Aorta (tissue), 5 donors: ENCODE measurements at regions not wholly inside any gene's neighbourhood (a gene's known extent, or its start where the extent isn't known, plus 50 kb on each side); places are given as distances from the start of the nearest gene placed in this dataset.
A peak's percentile ranks its signal among the peaks of the same experiment; 100 is the strongest.

Experiments
- ATAC-seq: fragments of 200-7000 bp; cut with Tn5 transposase; one replicate; pipeline ENCODE4 v1.9.1; 2022; ENCODE audit warnings: moderate library complexity; ENCODE audit not compliant: low FRiP score
- DNase-seq, 2 donors: peaks; one replicate each; pipeline ENCODE4 v3.0.0-alpha.2; 2020
- H3K27ac ChIP-seq, 2 donors: one replicate each; pipeline ENCODE4 v1.5.1; 2013; ENCODE audit warnings: low read length in 2 of 2, mild to moderate bottlenecking in 2 of 2, moderate library complexity in 2 of 2, control low read depth in 1 of 2, inconsistent platforms in 1 of 2, low read depth in 1 of 2
- H3K27me3 ChIP-seq, 2 donors: one replicate each; pipeline ENCODE4 v1.6.1; 2013; ENCODE audit warnings: control low read depth in 1 of 2, low read length in 1 of 2, mild to moderate bottlenecking in 1 of 2, moderate library complexity in 1 of 2; ENCODE audit not compliant: insufficient read depth in 2 of 2, control insufficient read depth in 1 of 2
- H3K36me3 ChIP-seq, 2 donors: one replicate each; pipeline ENCODE4 v1.6.1; 2013; ENCODE audit warnings: control low read depth in 1 of 2, low read length in 1 of 2, mild to moderate bottlenecking in 1 of 2; ENCODE audit not compliant: insufficient read depth in 2 of 2, control insufficient read depth in 1 of 2
- H3K4me1 ChIP-seq, 2 donors: one replicate each; pipeline ENCODE4 v1.6.1; 2013; ENCODE audit warnings: low read length in 2 of 2, control low read depth in 1 of 2, mild to moderate bottlenecking in 1 of 2, moderate library complexity in 1 of 2; ENCODE audit not compliant: insufficient read depth in 2 of 2, control insufficient read depth in 1 of 2
- H3K4me3 ChIP-seq, 2 donors: one replicate each; pipeline ENCODE4 v1.5.1; 2013; ENCODE audit warnings: low read length in 2 of 2, control low read depth in 1 of 2, mild to moderate bottlenecking in 1 of 2
- H3K9me3 ChIP-seq: one replicate; pipeline ENCODE4 v1.6.1; 2013; ENCODE audit warnings: mild to moderate bottlenecking, low read length; ENCODE audit not compliant: control insufficient read depth
- WGBS, 2 donors: extraction: QIAGEN DNeasy Blood & Tissue Kit; methylation state at CpG; one replicate each; pipeline ENCODE4 v1.1.7; 2013; 5-methylcytosine and 5-hydroxymethylcytosine counted together
- intact Hi-C, 2 donors: fragments of 100-400 bp; cut with DNase I; formaldehyde crosslinking; loops; one replicate each; pipeline versions ENCODE4 v1.14.2 to v1.15.0; 2022
- donor health status: healthy with polysubstance abuse.
- donor health status: Bipolar disorder and iron deficiency.
- donor health status: DM: no; HTN: no; CAD: no.
- donor health status: DM: no; HTN: no; CAD: no.
- donor health status: DM: yes; HTN: yes; CAD: no.

DNA sequence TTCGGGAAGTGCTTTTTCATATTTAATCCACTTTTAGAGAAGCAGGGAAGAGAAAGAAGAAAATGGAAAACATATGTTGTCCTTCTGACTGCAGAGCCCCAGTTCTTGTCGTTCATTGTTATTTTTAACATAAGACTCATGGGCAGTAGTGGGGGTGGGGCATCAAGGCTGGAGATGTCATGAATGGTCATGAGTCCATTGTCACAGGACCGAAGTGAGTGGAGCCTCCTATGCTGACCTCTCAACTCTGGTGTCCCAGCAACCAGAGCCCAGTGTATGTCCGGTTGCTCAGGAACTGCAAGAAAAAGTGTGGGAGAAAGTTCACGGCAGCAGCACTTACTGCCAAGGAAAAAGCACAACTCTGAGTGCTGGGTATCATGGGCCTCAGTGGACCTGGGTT is 108.6 kb downstream of the BANF2 start:
- DNase-seq (peak in 1 of 2 donors; percentile 67), ATAC-seq (peak; percentile 62)
- Histone ChIP-seq H3K27ac (no peak overlapping the region), H3K27me3 (no peaks in the 10 kb centered on the region), H3K9me3 (no peaks in the 10 kb centered on the region), H3K36me3 (no peaks in the 10 kb centered on the region), H3K4me3 (no peak overlapping the region), H3K4me1 (peaks cover 0 to 3% of the 10 kb centered on the region in 2 donors)
- WGBS, 2 donors, result 56 to 68% methylated on average over 5 of the region's 5 CpGs
- intact Hi-C loops, result no loop called here

DNA sequence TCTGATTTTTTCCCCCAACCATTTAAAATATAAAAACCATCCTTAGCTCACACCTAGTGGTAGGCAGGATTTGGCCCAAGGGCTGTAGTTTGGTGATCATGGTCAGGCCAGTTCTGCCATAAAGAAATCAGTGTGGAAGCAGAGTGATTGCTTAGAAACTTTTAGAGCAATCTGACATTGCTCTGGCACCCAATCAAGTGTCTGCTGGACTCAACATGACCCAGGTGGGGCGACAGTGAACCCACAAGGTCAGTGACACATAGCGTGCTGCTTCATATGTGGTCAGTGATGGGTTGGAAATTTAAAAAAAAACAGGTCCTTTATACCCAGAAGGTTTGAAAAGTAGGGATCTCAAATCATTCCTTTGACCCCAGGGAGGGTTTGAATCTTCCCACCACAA is 107.9 kb downstream of the BANF2 start:
- no peak for ATAC-seq
- Histone ChIP-seq H3K27ac (no peak overlapping the region), H3K9me3 (no peaks in the 10 kb centered on the region), H3K27me3 (no peaks in the 10 kb centered on the region), H3K36me3 (no peaks in the 10 kb centered on the region), H3K4me1 (peaks cover 0 to 3% of the 10 kb centered on the region in 2 donors), H3K4me3 (no peak overlapping the region)
- no peak for DNase-seq
- intact Hi-C loops, result no loop called here
- 89 to 91% methylated on average over 2 of the region's 2 CpGs for WGBS, 2 donors

- no peaks in the 10 kb centered on the region for H3K27me3 ChIP-seq
- intact Hi-C loops, result no loop called here
- peak; percentile 75 to 88 for DNase-seq
- 20 to 24% methylated on average over 24 to 26 of the region's 26 CpGs for WGBS, 2 donors
- H3K36me3 ChIP-seq, result no peaks in the 10 kb centered on the region
- H3K4me3 ChIP-seq, result no peak overlapping the region
- no peak overlapping the region for H3K27ac ChIP-seq
- peak; percentile 82 for ATAC-seq
- no peaks in the 10 kb centered on the region for H3K9me3 ChIP-seq
- peaks cover 0 to 3% of the 10 kb centered on the region in 2 donors for H3K4me1 ChIP-seq
These were observed 107.1 kb downstream of the BANF2 start for GRCh38 chr20:17806739-17807441.

DNA sequence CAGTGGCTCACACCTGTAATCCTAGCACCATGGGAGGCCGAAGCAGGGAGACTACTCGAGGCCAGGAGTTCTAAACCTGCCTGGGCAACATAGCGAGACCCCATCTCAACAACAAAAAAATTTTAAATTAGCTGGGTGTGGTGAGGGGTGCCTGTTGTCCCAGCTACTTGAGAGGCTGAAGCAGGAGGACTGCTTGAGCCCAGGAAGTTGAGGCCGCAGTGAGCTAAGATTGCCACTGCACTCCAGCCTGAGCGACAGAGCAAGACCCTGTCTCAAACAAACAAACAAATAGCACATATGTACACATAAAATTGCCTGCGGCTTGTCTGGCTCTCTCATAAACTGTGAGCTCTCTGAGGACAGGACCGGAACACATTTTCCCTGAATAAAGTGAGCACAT is 106.3 kb downstream of the BANF2 start:
- Histone ChIP-seq H3K9me3 (no peaks in the 10 kb centered on the region), H3K27me3 (no peaks in the 10 kb centered on the region), H3K36me3 (no peaks in the 10 kb centered on the region), H3K4me3 (no peak overlapping the region), H3K27ac (no peak overlapping the region), H3K4me1 (peaks cover 0 to 3% of the 10 kb centered on the region in 2 donors)
- ATAC-seq (no peak), DNase-seq (no peak)
- 93 to 96% methylated on average over 7 of the region's 7 CpGs for WGBS, 2 donors
- intact Hi-C loops, result no loop called here

- ATAC-seq (no peak), DNase-seq (no peak)
- Histone ChIP-seq H3K4me1 (peaks cover 0 to 3% of the 10 kb centered on the region in 2 donors), H3K27me3 (no peaks in the 10 kb centered on the region), H3K4me3 (no peak overlapping the region), H3K36me3 (no peaks in the 10 kb centered on the region), H3K27ac (no peak overlapping the region), H3K9me3 (no peaks in the 10 kb centered on the region)
- intact Hi-C loops, result no loop called here
- 87 to 93% methylated on average over 2 of the region's 2 CpGs for WGBS, 2 donors
These were observed 104.0 kb downstream of the BANF2 start for GRCh38 chr20:17803765-17804164.

DNA sequence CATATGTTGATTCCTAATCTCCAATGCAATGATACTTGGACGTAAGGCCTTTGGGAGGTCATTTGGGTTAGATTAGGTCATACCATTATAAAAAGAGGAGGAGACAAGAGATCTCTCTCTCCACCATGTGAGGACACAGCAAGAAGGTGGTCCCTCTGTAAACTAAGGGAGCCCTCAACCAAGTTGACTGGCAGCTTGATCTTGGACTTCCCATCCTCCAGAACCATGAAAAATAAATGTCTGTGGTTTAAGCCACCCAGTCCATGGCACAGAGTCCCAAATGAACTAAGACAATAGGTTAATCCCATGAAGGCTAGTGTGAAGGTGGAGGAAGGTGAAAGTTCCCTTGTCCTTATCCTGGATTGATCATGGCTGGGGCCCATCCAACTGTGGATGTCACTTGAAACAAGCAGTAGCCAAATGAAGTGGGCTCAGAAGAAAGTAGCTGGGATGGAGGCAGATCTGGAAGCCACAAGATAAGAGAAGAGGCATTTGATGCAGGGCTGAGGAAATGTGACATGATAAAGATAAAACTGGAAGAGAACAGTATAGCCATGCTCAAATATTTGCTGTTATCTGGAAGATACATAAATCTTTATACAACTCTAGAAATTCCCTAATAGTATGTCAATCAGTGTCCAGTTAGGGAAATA is 99.9 kb downstream of the BANF2 start:
- DNase-seq (no peak), ATAC-seq (no peak)
- Histone ChIP-seq H3K4me1 (no peaks in the 10 kb centered on the region), H3K9me3 (no peaks in the 10 kb centered on the region), H3K36me3 (no peaks in the 10 kb centered on the region), H3K27ac (no peak overlapping the region), H3K27me3 (no peaks in the 10 kb centered on the region), H3K4me3 (no peak overlapping the region)
- 56 to 98% methylated on average over 1 of the region's 1 CpG for WGBS, 2 donors
- intact Hi-C loops, result loop anchor here (5.0 to 10.0 kb wide), 5 partner anchors 38 to 295 kb away; partner anchors contain the start of gene RRBP1 (in 1 of the 2)

GRCh38 chr20:17798601-17799000 is 98.8 kb downstream of the BANF2 start:
- no peaks in the 10 kb centered on the region for H3K4me1 ChIP-seq
- DNase-seq, result no peak
- WGBS, 2 donors, result 92 to 97% methylated on average over 1 of the region's 1 CpG
- no peaks in the 10 kb centered on the region for H3K27me3 ChIP-seq
- no peaks in the 10 kb centered on the region for H3K9me3 ChIP-seq
- no peaks in the 10 kb centered on the region for H3K36me3 ChIP-seq
- intact Hi-C loops, result loop anchor here (5.0 to 10.0 kb wide), 5 partner anchors 39 to 294 kb away; partner anchors contain the start of gene RRBP1 (in 1 of the 2)
- no peak overlapping the region for H3K27ac ChIP-seq
- no peak for ATAC-seq
- no peak overlapping the region for H3K4me3 ChIP-seq

DNA sequence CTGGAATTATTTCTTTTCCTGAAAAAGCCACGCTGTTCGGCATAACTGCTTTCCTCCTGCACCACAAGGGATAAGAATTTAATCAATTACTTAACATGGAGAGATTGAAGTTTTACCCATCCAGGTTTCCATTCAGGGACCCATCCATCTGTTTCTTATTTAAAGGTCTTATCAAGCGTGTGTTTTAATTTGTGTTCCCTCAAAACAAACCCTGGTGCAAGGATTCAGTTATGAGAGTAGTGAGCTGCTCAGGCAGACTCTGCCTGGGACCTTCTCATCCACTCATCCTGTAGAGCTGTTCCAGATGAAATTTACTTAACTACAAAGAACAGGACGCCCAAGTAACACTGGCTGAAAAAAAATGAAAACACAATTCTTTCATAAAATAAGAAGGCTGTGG is 97.8 kb downstream of the BANF2 start:
- DNase-seq, result no peak
- Histone ChIP-seq H3K27ac (no peak overlapping the region), H3K9me3 (no peaks in the 10 kb centered on the region), H3K4me1 (no peaks in the 10 kb centered on the region), H3K27me3 (no peaks in the 10 kb centered on the region), H3K36me3 (no peaks in the 10 kb centered on the region), H3K4me3 (no peak overlapping the region)
- 96 to 97% methylated on average over 4 of the region's 4 CpGs for WGBS, 2 donors
- no peak for ATAC-seq
- intact Hi-C loops, result loop anchor here (5.0 to 10.0 kb wide), 5 partner anchors 40 to 293 kb away; partner anchors contain the start of gene RRBP1 (in 1 of the 2)

- DNase-seq (no peak), ATAC-seq (no peak)
- WGBS, 2 donors, result 60 to 84% methylated on average over 3 of the region's 3 CpGs
- no peaks in the 10 kb centered on the region for H3K27me3 ChIP-seq
- H3K36me3 ChIP-seq, result no peaks in the 10 kb centered on the region
- H3K4me3 ChIP-seq, result no peak overlapping the region
- no peaks in the 10 kb centered on the region for H3K4me1 ChIP-seq
- no peaks in the 10 kb centered on the region for H3K9me3 ChIP-seq
- intact Hi-C loops, result loop anchor here (5.0 to 10.0 kb wide), 5 partner anchors 40 to 292 kb away; partner anchors contain the start of gene RRBP1 (in 1 of the 2)
- no peak overlapping the region for H3K27ac ChIP-seq
These were observed 97.4 kb downstream of the BANF2 start for GRCh38 chr20:17797161-17797560.
